ENCODE measurements at regions not wholly inside any gene's neighbourhood (a gene's known extent, or its start where the extent isn't known, plus 50 kb on each side); places are given as distances from the start of the nearest gene placed in this dataset.

DNA sequence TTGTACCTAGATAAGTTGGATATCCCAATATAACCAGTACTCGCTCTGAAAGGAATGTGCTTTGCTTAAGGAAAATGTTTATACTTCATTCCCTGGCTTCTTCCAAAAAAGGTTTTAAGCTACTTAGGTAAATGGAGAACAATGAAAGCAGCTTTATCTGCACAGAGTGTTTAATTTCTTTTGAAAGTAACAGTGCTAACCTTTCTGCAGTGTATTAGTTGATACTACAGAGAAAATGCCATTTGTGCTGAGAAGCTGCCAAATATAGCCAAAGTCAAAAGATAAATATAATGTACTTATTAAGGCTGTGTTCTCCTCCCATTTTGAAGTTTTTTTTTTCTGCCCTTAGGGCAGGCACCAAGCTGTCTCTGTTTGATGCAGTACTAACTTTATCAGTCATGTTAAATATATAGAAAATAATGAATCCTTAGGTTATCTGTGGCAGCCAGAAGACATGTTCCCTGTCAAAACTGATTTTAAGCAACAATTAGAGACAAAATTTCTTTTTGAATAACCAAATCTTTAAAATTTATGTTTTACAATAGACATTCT is 145.4 kb upstream of the KITLG start:
- DNase-seq (ENCODE audit: low read depth in 1 of 2, low spot score in 1 of 2) (no peak), FAIRE-seq (no peak), ATAC-seq (no peak)
- Histone ChIP-seq H3K4me3 (no peak overlapping the region), H3K4me1 (0 out of 3 replicates have a peak, but pooled peaks cover 3% of the 10 kb centered on the region), H3K27ac (no peak overlapping the region), H3K9me3 (no peaks in the 10 kb centered on the region), H3K4me2 (no peak overlapping the region)
- 91% methylated on average over 1 of the region's 1 CpG for WGBS (ENCODE audit: missing lambda C conversion rate)
- ChIA-PET CTCF (no interaction called here), POLR2A (no interaction called here)
- TF ChIP-seq NFE2L2 (conservative IDR thresholded peaks at IDR 0.05; ENCODE audit: low read length) = no peak
- no peak for TF ChIP-seq FOSL2 (IDR thresholded peaks at IDR 0.05)
- no peak for TF ChIP-seq FOSL2 (CRISPR knock-in tag; IDR thresholded peaks at IDR 0.05)
- TF ChIP-seq, protein P1, sequence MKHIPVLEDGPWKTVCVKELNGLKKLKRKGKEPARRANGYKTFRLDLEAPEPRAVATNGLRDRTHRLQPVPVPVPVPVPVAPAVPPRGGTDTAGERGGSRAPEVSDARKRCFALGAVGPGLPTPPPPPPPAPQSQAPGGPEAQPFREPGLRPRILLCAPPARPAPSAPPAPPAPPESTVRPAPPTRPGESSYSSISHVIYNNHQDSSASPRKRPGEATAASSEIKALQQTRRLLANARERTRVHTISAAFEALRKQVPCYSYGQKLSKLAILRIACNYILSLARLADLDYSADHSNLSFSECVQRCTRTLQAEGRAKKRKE (CRISPR knock-in tag; IDR thresholded peaks at IDR 0.05; ENCODE audit: low read depth) = no peak
- TF ChIP-seq, protein P2, sequence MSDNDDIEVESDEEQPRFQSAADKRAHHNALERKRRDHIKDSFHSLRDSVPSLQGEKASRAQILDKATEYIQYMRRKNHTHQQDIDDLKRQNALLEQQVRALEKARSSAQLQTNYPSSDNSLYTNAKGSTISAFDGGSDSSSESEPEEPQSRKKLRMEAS (IDR thresholded peaks at IDR 0.05) = no peak

DNA sequence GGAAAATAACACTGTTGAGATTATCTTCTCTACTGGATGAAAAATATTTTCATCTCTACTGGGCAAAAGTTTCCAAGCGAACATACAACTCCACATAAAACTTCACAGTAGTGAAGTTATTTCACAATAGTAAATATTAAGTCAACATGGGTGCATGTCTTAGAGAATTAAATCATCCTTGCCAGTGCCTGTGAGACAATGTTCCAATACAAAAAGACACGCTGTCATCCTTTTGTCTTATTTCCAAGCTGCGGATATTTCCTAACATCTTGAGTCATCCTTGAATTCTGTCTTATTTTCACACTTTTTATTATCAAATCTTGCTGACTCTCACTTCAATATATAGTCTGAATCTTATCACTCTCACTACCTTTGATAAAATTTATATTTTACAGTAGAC is 142.9 kb upstream of the KITLG start:
- H3K9me3 ChIP-seq = no peaks in the 10 kb centered on the region
- 70% methylated on average over 3 of the region's 3 CpGs for WGBS (ENCODE audit: missing lambda C conversion rate)
- H3K4me3 ChIP-seq = no peak overlapping the region
- 0 out of 3 replicates have a peak, but pooled peaks cover 3% of the 10 kb centered on the region for H3K4me1 ChIP-seq
- ChIA-PET POLR2A (no interaction called here), CTCF (no interaction called here)
- no peak for ATAC-seq
- DNase-seq (ENCODE audit: low read depth in 1 of 2, low spot score in 1 of 2) = peak in 1 of 2 experiments; percentile 15
- H3K27ac ChIP-seq = no peak overlapping the region
- FAIRE-seq = no peak
- TF ChIP-seq CEBPB (IDR thresholded peaks at IDR 0.05) (0 out of 4 replicates have a peak, but pooled peaks have one; percentile 11 to 46), JUNB (IDR thresholded peaks at IDR 0.05) (peak; percentile 19; the same call in 1 of the 2 replicates), FOXS1 (CRISPR knock-in tag; IDR thresholded peaks at IDR 0.05) (no peak), NFE2L2 (conservative IDR thresholded peaks at IDR 0.05; ENCODE audit: low read length) (no peak)
- TF ChIP-seq, protein P3, sequence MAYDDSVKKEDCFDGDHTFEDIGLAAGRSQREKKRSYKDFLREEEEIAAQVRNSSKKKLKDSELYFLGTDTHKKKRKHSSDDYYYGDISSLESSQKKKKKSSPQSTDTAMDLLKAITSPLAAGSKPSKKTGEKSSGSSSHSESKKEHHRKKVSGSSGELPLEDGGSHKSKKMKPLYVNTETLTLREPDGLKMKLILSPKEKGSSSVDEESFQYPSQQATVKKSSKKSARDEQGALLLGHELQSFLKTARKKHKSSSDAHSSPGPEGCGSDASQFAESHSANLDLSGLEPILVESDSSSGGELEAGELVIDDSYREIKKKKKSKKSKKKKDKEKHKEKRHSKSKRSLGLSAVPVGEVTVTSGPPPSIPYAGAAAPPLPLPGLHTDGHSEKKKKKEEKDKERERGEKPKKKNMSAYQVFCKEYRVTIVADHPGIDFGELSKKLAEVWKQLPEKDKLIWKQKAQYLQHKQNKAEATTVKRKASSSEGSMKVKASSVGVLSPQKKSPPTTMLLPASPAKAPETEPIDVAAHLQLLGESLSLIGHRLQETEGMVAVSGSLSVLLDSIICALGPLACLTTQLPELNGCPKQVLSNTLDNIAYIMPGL (CRISPR knock-in tag; IDR thresholded peaks at IDR 0.05; ENCODE audit: borderline replicate concordance) = no peak
- H3K4me2 ChIP-seq = no peak overlapping the region

DNA sequence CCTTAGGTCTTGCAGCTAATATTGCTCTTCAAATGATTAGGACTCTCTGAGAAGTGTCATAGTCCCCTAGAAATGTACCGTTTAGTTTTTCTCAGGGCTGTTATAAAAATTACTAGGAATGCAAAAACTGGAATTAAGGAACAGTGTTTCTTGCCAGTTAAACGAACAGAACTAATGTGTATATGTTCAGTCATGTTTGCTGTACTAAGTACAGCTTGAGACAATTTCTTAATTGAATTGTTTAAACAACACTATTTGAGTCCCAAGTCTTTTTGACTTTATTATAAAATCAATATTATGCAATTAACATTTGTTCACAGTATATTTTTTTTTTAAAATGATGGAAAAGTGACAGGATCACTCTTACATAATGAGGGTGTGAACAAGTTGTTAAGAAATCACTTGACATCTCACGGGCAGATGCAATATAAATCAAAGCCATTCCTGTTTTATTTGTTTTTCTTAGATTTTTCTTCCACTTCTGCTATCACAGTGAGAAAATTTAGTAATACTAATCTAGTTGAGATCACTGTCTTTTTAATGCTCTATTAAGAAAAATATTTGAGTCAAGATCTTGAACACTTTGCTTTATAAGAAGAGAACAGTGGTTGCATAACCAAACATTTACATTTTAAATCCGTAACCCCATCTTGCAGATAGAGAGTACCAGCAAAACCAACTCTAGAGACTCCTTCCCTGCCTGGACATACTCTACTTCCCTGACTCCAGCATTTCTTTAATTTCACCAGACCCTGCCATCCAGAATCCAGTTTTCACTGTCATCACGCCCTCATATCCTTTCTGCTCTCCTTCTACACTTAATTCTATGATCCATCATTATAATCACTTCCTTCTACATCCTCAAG is 140.7 kb upstream of the KITLG start:
- CTCF ChIA-PET = interaction anchor here (1.1 kb wide), 1 partner anchor 8 kb away, joined by 3 read pairs; no protein-coding TSS in a partner anchor
- Histone ChIP-seq H3K4me1 (0 out of 3 replicates have a peak, but pooled peaks cover 3% of the 10 kb centered on the region), H3K27ac (no peak overlapping the region), H3K9me3 (no peaks in the 10 kb centered on the region), H3K4me3 (no peak overlapping the region), H3K4me2 (no peak overlapping the region)
- ATAC-seq (no peak), FAIRE-seq (no peak), DNase-seq (ENCODE audit: low read depth in 1 of 2, low spot score in 1 of 2) (no peak)
- TF ChIP-seq HOXB5 (CRISPR knock-in tag; IDR thresholded peaks at IDR 0.05) = no peak
- TF ChIP-seq SMC3 (IDR thresholded peaks at IDR 0.05) = no peak
- TF ChIP-seq, protein P4, sequence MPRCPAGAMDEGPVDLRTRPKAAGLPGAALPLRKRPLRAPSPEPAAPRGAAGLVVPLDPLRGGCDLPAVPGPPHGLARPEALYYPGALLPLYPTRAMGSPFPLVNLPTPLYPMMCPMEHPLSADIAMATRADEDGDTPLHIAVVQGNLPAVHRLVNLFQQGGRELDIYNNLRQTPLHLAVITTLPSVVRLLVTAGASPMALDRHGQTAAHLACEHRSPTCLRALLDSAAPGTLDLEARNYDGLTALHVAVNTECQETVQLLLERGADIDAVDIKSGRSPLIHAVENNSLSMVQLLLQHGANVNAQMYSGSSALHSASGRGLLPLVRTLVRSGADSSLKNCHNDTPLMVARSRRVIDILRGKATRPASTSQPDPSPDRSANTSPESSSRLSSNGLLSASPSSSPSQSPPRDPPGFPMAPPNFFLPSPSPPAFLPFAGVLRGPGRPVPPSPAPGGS (IDR thresholded peaks at IDR 0.05) = no peak
- no peak for TF ChIP-seq EP300 (IDR thresholded peaks at IDR 0.05)
- no peak for TF ChIP-seq EHMT2 (IDR thresholded peaks at IDR 0.05; ENCODE audit: low read depth)
- TF ChIP-seq ZSCAN20 (CRISPR knock-in tag; IDR thresholded peaks at IDR 0.05) = no peak
- no peak for TF ChIP-seq CBX8 (IDR thresholded peaks at IDR 0.05)
- POLR2A ChIA-PET = no interaction called here
- WGBS (ENCODE audit: missing lambda C conversion rate) = 58% methylated on average over 5 of the region's 5 CpGs
